ENCODE measurements at regions not wholly inside any gene's neighbourhood (a gene's known extent, or its start where the extent isn't known, plus 50 kb on each side); places are given as distances from the start of the nearest gene placed in this dataset.

GRCh38 chr4:18291256-18291655 lies 269.7 kb upstream of the LCORL start:
- TF ChIP-seq SIN3A (IDR thresholded peaks at IDR 0.05; ENCODE audit: borderline replicate concordance, insufficient read depth, low read length) = no peak
- no peak for TF ChIP-seq REST (IDR thresholded peaks at IDR 0.05; ENCODE audit: insufficient read depth in 1 of 2, low read depth in 2 of 2, low read length in 2 of 2)
- TF ChIP-seq POLR2AphosphoS5 (IDR thresholded peaks at IDR 0.05; ENCODE audit: low read depth, low read length) = no peak
- no peak for TF ChIP-seq TAF1 (IDR thresholded peaks at IDR 0.05; ENCODE audit: borderline replicate concordance, insufficient read depth, low read length)
- no peak for TF ChIP-seq FOXP2 (optimal IDR thresholded peaks at IDR 0.05; ENCODE audit: borderline replicate concordance, extremely low read depth, extremely low read length, insufficient read depth)

- TF ChIP-seq REST (IDR thresholded peaks at IDR 0.05; ENCODE audit: insufficient read depth in 1 of 2, low read depth in 2 of 2, low read length in 2 of 2) = no peak
- no peak for TF ChIP-seq SIN3A (IDR thresholded peaks at IDR 0.05; ENCODE audit: borderline replicate concordance, insufficient read depth, low read length)
- no peak for TF ChIP-seq FOXP2 (optimal IDR thresholded peaks at IDR 0.05; ENCODE audit: borderline replicate concordance, extremely low read depth, extremely low read length, insufficient read depth)
- TF ChIP-seq POLR2AphosphoS5 (IDR thresholded peaks at IDR 0.05; ENCODE audit: low read depth, low read length) = no peak
- no peak for TF ChIP-seq TAF1 (IDR thresholded peaks at IDR 0.05; ENCODE audit: borderline replicate concordance, insufficient read depth, low read length)
These were observed 263.8 kb upstream of the LCORL start for GRCh38 chr4:18285357-18285756.

GRCh38 chr4:18278244-18278643 lies 256.7 kb upstream of the LCORL start:
- TF ChIP-seq FOXP2 (optimal IDR thresholded peaks at IDR 0.05; ENCODE audit: borderline replicate concordance, extremely low read depth, extremely low read length, insufficient read depth) (no peak), TAF1 (IDR thresholded peaks at IDR 0.05; ENCODE audit: borderline replicate concordance, insufficient read depth, low read length) (no peak), POLR2AphosphoS5 (IDR thresholded peaks at IDR 0.05; ENCODE audit: low read depth, low read length) (no peak), REST (IDR thresholded peaks at IDR 0.05; ENCODE audit: insufficient read depth in 1 of 2, low read depth in 2 of 2, low read length in 2 of 2) (no peak), SIN3A (IDR thresholded peaks at IDR 0.05; ENCODE audit: borderline replicate concordance, insufficient read depth, low read length) (no peak)

- TF ChIP-seq TAF1 (IDR thresholded peaks at IDR 0.05; ENCODE audit: borderline replicate concordance, insufficient read depth, low read length) = no peak
- no peak for TF ChIP-seq POLR2AphosphoS5 (IDR thresholded peaks at IDR 0.05; ENCODE audit: low read depth, low read length)
- no peak for TF ChIP-seq REST (IDR thresholded peaks at IDR 0.05; ENCODE audit: insufficient read depth in 1 of 2, low read depth in 2 of 2, low read length in 2 of 2)
- TF ChIP-seq SIN3A (IDR thresholded peaks at IDR 0.05; ENCODE audit: borderline replicate concordance, insufficient read depth, low read length) = no peak
- TF ChIP-seq FOXP2 (optimal IDR thresholded peaks at IDR 0.05; ENCODE audit: borderline replicate concordance, extremely low read depth, extremely low read length, insufficient read depth) = no peak
These were observed 241.3 kb upstream of the LCORL start for GRCh38 chr4:18262832-18263231.

GRCh38 chr4:18252052-18252451 lies 230.5 kb upstream of the LCORL start:
- TF ChIP-seq FOXP2 (optimal IDR thresholded peaks at IDR 0.05; ENCODE audit: borderline replicate concordance, extremely low read depth, extremely low read length, insufficient read depth) (no peak), TAF1 (IDR thresholded peaks at IDR 0.05; ENCODE audit: borderline replicate concordance, insufficient read depth, low read length) (no peak), REST (IDR thresholded peaks at IDR 0.05; ENCODE audit: insufficient read depth in 1 of 2, low read depth in 2 of 2, low read length in 2 of 2) (no peak), POLR2AphosphoS5 (IDR thresholded peaks at IDR 0.05; ENCODE audit: low read depth, low read length) (no peak), SIN3A (IDR thresholded peaks at IDR 0.05; ENCODE audit: borderline replicate concordance, insufficient read depth, low read length) (no peak)

Data from PFSK-1 (cell line).